ENCODE measurements at regions not wholly inside any gene's neighbourhood (a gene's known extent, or its start where the extent isn't known, plus 50 kb on each side); places are given as distances from the start of the nearest gene placed in this dataset.
A peak's percentile ranks its signal among the peaks of the same experiment; 100 is the strongest.
"Not testable (repeated sequence)": the region's sequence is repeated elsewhere in the genome, so short reads cannot be mapped to it uniquely, and the experiment has no call there.

- DNase-seq (ENCODE audit: low spot score): no peak
Observed at GRCh38 chr15:96199111-96199510, 131.4 kb upstream of the NR2F2 start.

- DNase-seq (ENCODE audit: low spot score): no peak
Observed at GRCh38 chr15:96200357-96200967, 130.0 kb upstream of the NR2F2 start.

DNA sequence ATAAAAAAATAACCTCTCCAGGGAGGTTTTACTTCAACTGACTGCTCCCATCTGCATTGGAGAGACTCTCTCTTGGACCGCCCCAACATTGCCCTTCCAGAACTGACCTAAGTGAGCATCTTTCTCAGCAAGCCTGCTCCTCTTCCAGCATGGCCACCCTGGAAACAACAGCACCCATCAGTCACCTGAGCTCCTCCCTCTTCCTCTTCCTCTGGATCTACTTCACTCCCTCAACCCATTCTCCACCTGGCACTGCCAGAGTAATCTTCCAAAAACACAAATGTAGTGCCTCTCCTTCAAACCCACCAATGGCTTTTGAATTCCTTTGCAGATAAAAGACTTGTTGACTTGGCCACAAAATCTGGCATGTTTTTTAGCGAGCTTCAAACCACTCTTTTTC lies 128.8 kb upstream of the NR2F2 start:
- DNase-seq (ENCODE audit: low spot score): no peak

DNA sequence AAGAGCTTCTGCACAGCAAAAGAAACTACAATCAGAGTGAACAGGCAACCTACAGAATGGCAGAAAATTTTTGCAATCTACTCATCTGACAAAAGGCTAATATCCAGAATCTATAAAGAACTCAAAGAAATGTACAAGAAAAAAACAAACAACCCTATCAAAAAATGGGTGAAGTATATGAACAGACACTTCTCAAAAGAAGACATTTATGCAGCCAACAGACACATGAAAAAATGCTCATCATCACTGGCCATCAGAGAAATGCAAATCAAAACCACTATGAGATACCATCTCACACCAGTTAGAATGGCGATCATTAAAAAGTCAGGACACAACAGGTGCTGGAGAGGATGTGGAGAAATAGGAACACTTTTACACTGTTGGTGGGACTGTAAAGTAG lies 124.9 kb upstream of the NR2F2 start:
- not testable (repeated sequence) for DNase-seq (ENCODE audit: low spot score)

GRCh38 chr15:96207377-96208006 lies 123.0 kb upstream of the NR2F2 start:
- DNase-seq (ENCODE audit: low spot score): no peak

- DNase-seq (ENCODE audit: low spot score): peak; percentile 64
Observed at GRCh38 chr15:96209285-96209735, 121.2 kb upstream of the NR2F2 start.

GRCh38 chr15:96213045-96213444 lies 117.5 kb upstream of the NR2F2 start:
- DNase-seq (ENCODE audit: low spot score): no peak

DNA sequence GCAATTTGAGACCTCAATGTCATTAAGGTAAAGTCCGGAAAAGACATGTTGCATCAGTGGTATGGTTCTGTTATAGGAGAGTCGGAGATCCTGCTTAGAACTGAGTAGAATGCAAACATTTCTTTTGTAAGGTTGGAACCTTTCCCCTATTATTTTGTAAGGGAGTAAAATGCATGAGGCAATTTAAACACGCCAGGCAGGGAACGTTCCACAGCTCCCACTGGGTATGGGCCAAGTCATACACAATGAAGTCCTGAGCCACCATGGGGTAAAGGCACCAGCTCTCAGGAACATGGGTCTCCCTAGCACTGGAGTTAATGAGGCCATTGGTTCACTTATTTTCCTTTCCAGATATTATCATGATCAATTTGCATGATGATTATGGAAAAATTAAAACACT lies 116.6 kb upstream of the NR2F2 start:
- DNase-seq (ENCODE audit: low spot score): no peak

DNA sequence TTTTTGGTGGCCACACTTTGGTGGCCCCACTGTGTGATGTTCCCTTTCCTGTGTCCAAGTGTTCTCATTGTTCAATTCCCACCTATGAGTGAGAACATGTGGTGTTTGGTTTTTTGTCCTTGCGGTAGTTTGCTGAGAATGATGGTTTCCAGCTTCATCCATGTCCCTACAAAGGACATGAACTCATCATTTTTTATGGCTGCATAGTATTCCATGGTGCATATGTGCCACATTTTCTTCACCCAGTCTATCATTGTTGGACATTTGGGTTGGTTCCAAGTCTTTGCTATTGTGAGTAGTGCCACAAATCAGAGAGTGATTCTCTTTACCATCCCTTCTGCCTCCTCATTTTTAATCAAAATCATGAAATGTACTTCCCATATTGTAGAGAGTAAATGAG lies 114.0 kb upstream of the NR2F2 start:
- DNase-seq (ENCODE audit: low spot score): not testable (repeated sequence)

GRCh38 chr15:96217983-96218382 lies 112.5 kb upstream of the NR2F2 start:
- DNase-seq (ENCODE audit: low spot score): no peak

- no peak for DNase-seq (ENCODE audit: low spot score)
Observed at GRCh38 chr15:96218623-96219455, 111.7 kb upstream of the NR2F2 start.

DNA sequence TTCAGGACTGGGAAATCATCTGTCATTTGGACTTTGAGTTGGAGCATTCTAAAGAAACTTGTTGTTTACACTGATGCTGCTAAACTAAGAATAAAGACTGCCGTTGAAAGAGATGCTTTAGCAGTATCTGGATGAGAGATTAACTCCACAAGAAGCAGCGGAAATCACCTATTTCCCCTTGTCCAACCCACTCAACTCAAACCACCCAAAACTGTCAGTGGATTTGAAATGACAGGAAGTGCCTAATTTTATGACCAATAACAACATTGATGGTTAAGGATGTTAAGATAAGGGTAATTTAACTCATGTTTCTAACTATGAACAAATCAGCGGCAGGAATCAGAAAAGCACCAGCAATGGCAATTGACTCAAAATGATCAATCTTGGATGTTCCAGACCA lies 110.8 kb upstream of the NR2F2 start:
- DNase-seq (ENCODE audit: low spot score): no peak

DNA sequence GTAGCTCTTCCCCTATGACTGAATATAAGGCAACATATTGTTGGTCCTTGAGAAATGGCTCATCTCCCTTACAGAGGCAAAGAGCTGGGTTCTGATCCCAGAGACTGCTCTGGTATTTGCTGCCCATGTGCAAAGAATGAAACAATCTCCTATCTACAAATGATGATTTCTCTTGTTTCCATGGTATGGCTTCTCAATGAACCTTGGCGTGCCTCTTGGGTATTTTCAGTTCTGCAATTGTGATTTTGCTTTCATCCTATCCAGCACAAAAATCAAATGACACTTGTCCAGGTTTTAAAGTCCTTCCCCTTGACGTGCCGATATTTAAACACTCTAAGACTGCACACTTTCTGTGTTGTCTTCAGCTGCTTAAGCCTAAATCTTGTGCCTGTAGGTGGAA lies 109.8 kb upstream of the NR2F2 start:
- no peak for DNase-seq (ENCODE audit: low spot score)

DNA sequence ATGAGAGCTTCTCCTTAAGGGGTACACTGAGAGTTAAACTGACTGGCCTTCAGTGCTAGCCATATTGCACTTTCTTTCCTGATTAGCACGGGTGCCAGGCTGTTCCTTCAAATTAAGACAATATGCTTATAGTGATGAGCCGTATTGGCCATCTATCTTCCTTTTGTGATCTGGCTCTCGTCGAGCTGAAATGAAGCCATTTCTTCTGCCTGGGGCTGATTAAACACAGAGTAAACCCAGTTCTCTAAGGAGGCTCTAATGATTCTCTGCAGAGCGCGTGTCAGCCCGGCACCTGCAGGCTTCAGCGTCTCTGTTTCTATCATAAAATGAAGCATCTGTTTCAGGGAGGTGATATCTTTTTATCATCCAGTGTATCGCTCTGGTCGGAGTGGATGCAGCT lies 107.5 kb upstream of the NR2F2 start:
- DNase-seq (ENCODE audit: low spot score): no peak

DNA sequence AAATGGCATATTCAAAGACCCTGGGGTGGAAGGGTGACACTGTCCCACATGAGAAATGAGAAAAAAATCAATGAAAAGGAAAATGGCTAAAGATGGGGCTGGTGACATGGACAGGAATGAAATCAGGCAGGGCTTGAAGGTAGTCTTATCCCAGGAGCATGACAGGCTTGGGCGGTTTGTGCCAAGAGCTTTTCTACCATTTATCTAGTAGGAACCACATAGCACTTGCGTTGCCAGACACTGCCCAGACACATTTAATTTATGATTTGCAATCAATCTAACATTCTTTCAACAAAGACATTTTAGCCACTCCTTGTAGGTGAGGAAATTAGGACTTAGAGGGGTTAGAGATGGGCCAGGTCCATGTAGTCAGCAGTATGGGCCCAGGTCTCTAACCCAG lies 106.6 kb upstream of the NR2F2 start:
- no peak for DNase-seq (ENCODE audit: low spot score)

GRCh38 chr15:96225642-96226259 lies 104.7 kb upstream of the NR2F2 start:
- DNase-seq (ENCODE audit: low spot score): peak; percentile 24

DNA sequence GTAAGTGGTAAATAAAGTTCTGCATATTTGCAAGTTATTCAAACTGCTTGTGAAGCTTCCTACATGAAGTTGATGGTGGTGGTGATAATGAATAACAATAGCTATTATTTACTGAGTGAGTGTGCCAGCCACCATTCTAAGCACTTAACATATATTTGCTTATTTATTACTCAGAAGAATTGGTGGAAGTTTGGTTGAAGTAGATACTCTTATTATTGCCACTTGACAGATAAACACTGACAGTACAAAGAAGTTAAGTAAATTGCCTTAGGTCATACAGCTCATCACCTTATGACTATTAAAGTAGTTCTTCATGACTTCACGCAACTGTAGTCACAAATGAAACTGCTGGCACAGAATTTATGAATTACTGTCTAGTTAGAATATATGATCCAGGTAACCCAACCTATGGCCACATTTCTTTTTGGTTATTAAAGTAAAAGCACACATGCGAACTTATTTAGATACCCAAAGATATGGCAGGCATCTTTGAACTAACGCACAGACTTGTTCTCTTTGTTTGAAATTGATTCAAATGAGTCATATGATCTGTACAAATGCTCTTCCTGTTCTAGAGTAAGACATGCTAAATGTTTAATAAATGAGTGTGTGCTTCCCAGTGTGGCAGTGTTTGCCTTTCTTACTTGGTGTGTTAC lies 99.8 kb upstream of the NR2F2 start:
- DNase-seq (ENCODE audit: low spot score): peak; percentile 15

DNA sequence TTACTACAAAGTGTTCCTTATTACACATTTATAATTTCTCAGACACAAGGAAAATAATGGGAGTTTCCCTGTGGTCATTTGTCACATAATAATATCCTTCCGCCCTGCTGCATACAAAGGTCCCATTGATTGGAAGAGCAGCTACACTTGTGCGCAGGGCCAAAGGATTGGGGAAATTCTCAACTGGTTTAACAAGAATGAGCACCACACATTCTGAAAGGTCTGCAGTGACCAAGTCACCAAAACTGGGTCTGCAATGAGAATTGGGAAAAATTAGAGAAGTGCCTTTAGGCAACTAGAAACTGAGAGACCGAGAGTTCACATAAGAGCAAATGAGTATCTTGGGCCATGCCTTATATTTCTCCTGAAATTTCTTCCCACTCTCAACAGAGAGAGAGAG lies 98.2 kb upstream of the NR2F2 start:
- DNase-seq (ENCODE audit: low spot score): no peak

DNA sequence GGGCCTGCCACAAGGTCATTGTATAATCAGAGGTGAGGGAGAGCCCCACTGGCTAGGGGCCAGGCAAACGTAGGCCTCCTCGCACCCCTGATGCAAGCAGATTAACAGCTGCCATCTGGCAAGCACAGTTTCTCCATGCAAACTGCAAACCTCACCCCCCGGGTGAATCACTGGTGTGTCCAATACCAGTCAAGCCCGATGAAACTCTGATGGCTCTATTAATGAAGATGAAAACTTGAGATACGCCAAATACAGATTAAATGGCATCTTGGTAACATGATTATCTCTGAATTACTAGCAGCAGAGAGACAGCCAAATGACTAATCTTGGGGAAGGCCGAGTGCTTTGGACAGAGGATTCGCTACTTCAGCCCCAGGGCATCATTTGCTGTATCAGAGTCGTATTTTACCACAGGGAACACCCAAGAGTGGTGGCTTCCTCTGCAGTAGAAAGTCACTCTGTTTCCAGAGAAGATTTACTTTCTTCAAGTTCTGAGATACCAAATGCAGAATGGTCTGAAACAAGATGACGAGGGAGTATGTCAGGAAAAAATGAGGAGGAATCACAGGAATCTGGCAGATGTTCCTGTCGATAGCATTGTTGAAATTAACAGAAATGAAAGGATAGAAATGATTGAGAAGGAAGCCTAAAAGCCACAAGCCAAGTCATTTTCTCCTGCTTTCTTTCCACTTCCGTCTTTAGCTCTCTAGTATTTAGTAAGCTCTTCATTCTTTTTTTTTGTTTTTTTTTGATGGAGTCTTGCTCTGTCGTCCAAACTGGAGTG lies 96.2 kb upstream of the NR2F2 start:
- no peak for DNase-seq (ENCODE audit: low spot score)

- no peak for DNase-seq (ENCODE audit: low spot score)
Observed at GRCh38 chr15:96237002-96237401, 93.5 kb upstream of the NR2F2 start.

- DNase-seq (ENCODE audit: low spot score): no peak
Observed at GRCh38 chr15:96242761-96243160, 87.7 kb upstream of the NR2F2 start.
